HG02571 (cell line): ENCODE measurements at regions not wholly inside any gene's neighbourhood (a gene's known extent, or its start where the extent isn't known, plus 50 kb on each side); places are given as distances from the start of the nearest gene placed in this dataset.
"Not testable (repeated sequence)": the region's sequence is repeated elsewhere in the genome, so short reads cannot be mapped to it uniquely, and the experiment has no call there.

Experiments
- ATAC-seq: cut with Tn5 transposase; IDR thresholded peaks from one replicate; pipeline ENCODE4 v1.9.1; 2021; ENCODE audit warnings: mild to moderate bottlenecking, moderate library complexity; ENCODE audit not compliant: unreplicated experiment

DNA sequence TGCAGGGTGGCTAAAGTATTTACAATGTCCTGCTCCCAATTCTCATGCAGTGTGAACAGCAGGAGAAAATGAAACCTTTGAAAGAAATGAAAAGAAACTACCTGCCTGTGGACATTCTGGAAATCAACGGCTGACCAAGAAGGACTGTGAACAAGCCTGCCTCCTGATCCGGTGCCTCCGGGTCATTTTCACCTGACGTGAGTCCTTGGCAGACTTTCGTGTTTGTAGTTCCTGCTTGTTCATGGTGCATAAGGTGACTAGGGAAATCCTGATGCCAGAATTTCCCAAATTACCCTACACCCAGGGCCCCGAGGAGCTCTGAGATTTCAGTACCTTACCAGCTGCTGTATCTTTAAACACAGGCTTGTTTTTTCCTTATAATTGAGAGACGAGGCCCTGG lies 317.5 kb downstream of the TLE1 start:
- no peak for ATAC-seq

DNA sequence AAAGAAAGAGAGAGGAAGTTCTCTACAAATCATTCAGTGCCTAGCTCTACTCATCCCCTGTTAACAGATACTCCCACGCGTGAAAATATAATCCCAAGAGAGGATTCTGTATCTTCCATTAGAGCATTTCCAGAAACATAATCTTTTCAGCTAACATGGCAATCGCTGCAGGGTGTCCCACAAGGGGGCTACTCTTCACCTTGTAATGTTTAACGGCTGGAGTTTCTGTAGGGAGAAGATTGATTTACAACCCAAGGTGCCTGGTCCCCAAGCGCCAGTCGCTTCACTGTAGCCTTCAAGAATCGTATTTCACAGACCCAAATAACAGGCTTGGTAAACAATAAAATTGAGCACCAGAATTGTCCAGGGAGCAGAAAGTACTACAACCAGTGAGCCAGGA lies 318.7 kb downstream of the TLE1 start:
- ATAC-seq, result no peak

DNA sequence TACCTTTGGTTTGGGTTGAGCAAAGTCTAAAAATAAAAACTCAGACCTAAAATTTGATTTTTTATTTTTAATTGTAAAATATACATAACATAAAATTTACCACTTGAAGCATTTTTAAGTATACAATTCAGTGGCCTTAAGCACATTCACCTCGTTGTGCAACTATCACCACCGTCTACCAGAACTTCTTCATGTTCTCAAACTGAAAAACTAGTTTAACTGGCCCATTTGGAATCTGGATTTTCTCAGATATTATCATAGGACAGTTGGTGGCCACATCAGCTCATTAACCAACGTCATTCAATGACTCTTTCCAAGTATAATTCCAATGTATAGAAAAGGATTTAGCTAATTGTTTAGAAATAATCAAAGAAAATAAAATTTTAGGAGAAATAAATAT lies 319.3 kb downstream of the TLE1 start:
- ATAC-seq, result no peak

DNA sequence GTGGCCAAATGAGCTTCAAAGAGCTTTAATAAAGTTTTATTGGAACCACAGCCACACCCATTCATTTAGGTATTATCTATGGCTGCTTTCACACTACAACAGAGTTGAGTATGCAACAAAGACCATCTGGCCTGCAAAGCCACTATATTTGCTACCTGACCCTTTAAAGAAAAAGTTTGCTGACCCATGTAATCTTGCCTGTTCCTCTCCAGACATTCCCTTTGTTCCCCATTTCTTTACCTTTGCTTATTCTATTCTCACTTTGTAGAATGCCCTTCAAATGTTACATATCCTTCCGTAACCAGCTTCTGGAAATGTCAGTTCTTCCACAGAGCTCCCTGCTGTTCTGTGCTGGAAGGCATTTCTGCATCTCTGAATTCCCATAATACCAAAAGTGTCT lies 320.2 kb downstream of the TLE1 start:
- no peak for ATAC-seq

DNA sequence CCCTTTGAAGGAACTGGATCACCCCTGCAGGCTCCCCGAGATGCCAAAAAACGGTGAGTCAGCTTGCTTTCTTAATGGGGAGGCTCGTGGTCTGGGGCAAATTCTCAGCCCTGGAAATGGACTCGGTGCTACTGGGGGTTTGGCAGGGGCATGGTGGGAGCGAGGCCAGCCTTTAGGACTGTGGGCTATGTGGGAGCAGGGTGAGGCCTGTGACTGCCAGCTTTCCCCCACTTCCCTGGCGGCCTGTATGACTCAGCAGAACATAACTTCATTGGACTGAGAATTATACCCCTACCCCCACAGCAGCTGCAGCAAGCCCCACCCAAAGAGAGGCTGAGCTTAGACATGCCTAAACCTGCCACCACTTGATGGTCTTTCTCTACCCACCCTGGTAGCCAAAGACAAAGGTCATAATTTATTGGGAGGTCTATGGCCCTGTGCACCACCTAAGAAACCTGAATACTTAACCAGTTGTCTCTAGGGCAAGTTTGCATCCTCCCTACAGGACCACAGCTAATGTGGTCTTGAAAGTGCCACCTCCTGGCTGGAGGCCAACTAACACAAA lies 325.3 kb downstream of the TLE1 start:
- ATAC-seq, result no peak

DNA sequence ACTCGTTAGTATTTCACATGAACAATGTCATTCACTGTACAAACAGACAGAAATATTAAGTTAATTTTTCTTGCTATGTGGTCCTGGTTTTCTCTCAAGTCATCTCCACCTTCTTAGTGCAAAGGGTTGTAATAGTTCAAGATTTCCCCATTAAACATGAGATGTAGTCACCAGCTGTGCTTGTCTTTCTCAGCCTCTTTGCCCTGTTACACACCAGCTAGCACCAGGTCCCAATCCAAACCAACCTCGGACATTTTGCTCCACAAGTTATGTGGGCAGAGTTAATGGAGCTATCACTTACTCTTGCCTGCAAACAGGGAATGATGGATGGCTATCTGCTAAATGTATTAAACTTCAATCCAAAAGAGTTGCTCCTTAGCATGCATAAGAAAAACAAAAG lies 328.1 kb downstream of the TLE1 start:
- no peak for ATAC-seq

DNA sequence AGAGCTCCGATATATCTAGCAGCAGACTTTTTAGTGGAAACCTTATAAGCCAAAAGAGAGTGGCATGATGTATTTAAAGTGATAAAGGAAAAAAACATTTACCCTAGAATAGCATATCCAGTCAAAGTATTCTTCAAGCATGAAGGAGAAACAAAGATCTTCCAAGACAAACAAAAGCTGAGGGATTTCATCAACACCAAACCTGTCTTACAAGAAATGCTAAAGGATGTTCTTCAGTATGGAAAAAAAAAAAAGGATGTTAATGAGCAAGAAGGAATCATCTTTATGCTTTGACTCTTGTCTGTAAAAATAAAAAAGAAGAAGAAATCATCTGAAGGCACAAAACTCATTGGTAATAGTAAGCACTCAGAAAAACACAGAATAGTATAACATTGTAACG lies 338.2 kb downstream of the TLE1 start:
- no peak for ATAC-seq

DNA sequence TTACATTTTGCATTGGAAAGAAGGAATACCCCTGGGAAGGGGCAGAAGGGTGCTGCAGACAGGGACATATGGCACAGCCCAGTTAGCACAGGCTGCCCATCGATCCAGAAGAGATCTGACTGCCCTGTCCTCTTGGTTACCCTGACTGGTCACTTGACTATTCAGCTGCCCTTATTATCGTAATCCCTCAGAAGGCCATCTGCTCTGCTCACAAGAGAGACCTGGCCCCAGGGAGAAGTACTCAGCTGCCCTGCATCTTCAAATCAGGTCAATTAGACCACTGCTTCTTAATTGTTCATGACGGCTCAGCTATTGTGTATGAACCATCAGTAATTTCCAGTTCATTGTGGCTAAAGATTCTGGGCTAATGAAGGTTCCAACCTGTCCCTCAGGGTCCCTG lies 345.0 kb downstream of the TLE1 start:
- ATAC-seq, result no peak

DNA sequence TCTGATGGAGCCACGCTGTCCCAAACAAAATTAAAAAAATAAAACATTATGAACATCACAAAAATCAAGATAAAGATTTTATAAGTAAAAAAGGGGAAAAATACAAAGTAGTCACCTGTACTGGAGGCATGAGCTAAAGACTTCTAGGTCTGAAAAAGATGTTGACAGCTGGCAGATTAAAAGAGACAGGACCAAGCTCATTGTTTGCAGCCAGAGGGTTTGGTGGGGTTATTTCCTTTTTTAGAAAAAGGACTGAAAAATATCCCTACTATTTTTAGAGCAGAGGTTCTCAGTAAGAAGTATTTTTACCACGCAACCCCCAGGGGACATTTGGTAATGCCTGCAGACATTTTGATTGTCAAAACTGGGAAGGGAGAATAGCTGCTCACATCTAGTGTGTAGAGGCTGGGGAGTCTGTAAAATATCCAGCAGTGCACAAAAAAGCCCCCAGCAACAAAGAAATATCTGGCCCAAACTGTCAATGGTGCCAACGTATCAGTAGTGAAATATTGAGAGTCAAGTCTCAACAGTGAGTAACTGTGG lies 353.4 kb downstream of the TLE1 start:
- ATAC-seq, result no peak

DNA sequence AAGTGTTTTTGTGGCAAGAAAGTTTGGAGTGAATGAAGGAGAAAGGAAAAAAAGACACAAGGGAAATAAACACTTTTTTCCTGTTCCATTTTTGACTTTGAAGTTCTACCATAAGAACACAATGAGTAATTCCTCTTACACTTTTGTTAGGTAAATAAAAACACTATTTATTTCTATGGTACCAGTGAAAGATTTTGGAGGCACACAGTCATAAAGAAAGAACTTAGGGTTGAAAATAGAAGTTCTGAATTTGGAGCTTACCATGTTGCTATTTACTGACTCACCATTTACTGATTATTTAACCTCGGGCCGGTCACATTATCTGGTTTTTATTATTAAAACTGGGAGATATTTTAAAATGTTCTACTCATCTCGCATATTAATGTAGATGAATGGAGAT lies 367.8 kb downstream of the TLE1 start:
- ATAC-seq, result no peak

DNA sequence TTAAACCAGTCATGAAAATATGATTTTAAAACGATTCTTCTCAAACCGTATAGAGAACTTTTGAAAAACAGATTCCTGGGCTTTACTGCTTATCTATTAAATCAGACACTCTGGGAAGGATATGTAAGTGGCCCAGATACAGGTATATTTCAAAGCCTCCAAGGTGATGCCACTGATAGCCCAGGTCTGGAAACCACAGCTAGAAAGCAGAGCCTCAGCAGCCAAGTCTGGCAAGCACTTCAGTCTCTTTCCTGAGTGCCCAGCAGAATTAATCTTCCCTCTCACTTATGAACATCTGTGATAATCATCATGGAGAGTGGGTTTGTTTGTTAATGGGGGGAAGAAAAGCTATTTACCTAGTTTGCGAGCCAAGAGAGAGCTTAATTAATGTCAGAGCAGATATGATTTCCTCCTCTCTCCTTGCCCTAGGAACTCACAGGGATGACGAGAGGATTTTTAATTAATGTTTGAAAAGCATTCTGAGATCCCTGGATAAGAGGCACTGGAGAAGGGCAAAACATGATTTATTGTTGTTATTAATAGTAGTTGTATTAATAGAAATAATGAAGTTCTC lies 368.4 kb downstream of the TLE1 start:
- no peak for ATAC-seq

DNA sequence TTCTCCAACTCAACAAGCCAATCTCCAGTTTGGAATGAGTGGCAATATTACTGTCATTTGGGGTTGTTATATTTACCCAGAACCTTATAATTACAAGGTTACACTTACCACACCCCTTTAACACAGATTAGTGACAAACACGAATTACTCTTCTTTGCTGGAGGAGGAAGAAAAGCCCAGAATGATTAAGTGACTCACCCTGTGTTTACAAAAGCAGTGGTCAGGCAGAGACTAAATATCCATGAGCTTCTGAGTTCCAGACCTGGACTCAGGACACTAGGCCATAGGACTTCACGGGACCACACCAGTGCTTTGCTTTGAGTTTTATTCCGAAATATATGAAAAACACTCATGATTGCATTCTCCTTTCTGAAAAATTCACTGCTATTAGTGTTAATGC lies 370.8 kb downstream of the TLE1 start:
- ATAC-seq, result no peak

DNA sequence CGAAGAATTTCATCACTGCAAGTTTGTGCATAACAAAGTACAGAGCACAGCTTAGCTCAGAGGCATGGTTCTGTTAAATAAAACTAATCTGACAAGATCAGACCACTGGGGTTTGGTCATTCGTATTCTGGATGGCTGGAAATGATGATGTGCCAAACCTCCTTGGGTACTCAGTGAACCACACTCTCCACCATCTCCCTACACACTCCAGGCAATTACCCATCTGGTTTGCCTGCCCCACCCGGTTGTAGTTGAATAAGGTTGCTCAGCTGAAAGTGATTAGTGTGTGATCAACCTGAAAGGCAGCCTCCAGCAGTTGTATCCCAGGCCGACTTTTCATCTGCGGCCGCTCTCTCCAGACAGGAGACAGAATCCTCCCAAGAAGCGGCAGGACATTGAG lies 371.4 kb downstream of the TLE1 start:
- ATAC-seq, result no peak

DNA sequence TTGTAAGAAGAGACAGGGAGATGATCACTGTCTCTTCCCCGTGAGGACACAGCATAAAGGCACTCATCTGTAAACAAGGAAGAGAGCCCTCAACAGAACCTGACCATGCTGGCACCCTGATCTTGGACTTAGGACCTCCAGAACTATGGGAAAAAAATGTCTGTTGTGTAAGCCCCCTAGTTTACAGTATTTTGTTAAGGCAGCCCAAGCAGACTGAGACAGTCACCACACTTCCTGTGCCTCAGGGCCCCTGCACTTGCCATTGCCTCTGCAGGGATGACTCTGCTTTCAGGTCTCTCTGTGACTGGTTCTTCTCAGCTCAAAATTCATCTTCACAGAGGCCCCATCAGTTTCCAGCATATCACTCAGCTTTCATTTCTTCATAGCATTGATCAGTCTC lies 372.1 kb downstream of the TLE1 start:
- ATAC-seq, result no peak

DNA sequence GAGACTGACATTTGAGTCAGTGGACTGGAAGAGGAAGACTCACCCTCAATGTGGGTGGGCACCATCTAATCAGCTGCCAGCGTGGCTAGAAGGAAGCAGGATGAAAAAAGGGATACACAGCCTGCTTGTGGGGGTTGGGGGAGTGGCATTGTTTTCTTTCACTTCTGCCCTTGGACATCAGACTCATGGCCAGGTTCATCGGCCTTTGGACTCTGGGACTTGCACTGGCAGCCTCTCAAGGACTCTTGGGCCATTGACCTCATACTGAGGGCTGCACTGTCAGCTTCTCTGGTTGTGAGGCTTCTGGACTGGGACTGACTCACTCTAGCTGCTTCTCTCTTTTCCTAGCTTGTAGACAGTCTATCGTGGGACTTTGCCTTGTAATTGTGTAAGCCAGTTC lies 374.9 kb downstream of the TLE1 start:
- ATAC-seq, result no peak

DNA sequence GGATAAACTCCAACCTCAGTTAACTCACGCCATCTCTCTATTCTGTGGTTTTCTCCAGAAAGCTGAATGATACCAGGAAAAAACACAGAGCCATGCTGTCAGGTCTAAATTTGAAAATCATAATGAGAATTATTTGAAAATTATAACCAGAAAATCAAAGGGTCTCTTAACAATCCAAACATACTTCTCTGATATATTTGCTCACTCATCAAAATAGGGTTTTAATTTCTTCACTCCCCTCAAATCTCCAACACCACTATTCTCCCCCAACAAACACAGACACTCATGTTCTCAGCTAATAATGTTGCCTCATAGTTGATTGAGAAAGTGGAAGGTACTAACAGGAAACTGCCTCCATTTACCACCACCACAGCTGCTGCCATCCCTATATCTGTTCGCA lies 375.5 kb downstream of the TLE1 start:
- ATAC-seq, result no peak

DNA sequence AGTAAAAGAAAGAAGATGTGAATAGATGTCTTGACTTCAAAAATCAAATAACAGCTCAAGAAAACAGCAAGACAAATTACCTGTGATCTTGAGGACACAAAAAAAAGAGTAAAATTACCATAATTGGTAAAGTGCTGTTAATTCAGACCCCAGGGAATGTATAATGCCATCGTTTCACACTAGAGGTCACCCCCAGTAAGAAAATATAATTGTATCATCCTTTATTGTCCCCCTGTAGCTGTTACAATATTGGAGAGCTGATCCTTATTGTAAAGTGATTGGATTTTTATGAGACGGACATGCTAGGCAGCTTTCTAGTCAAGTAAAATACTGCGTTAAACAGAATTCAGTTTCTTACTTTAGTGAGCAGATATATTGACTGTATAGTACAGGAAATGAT lies 377.0 kb downstream of the TLE1 start:
- no peak for ATAC-seq

DNA sequence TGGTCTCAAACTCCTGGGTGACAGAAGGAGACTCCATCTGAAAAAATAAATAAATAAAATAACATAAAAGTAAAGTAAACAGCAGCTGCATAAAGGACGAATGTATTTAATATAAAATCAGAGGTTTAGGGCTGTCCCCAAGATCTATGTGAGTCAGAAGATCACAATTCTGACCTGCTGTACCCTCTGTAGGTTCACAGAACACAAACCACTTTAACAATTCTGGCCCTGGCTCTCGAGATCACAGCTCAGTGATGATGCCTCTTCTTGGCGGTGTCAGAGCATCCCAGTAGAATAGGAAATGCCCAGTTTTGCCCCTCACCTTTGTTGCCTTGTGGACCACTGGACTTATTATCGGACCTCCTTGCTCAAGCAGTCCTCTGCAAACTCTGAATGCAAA lies 380.9 kb downstream of the TLE1 start:
- no peak for ATAC-seq

DNA sequence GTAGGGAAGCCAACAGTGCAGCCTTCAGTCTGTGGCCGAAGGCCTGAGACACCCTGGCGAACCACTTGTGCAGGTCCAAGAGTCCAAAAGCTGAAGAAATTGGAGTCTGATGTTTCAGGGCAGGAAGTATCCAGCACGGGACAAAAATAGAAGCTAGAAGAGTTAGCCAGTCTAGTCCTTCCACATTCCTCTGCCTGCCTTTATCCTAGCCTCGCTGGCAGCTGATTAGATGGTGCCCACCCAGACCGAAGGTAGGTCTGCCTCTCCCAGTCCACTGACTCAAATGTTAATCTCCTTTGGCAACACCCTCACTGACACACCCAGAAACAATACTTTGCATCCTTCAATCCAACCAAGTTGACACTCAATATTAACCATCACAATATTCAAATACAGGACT lies 381.6 kb downstream of the TLE1 start:
- not testable (repeated sequence) for ATAC-seq

DNA sequence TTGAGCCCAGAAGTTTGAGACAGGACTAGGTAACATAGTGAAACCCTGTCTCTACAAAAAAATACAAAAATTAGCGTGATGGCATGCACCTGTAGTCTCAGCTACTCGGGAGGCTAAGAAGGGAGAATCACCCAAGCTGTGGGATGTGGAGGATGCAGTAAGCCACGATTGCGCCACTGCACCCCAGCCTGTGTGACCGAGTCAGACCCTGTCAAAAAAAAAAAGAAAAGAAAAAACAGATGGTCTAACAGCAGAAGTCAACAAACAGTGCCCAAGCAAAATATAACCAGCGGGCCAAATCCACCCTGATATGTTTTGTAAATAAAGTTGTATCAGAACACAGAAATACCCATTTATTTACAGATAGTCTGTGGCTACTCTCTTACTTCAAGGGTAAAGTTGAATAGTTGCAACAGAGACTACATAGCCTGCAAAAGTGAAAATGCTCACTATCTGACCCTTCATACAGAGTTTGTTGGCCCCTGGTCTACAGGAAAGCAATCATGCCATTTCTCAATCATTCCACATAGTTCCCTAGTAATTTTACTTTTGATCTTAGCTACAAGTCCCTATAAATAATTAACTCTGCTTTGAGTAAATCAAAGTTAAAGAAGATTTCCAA lies 383.7 kb downstream of the TLE1 start:
- ATAC-seq, result no peak

DNA sequence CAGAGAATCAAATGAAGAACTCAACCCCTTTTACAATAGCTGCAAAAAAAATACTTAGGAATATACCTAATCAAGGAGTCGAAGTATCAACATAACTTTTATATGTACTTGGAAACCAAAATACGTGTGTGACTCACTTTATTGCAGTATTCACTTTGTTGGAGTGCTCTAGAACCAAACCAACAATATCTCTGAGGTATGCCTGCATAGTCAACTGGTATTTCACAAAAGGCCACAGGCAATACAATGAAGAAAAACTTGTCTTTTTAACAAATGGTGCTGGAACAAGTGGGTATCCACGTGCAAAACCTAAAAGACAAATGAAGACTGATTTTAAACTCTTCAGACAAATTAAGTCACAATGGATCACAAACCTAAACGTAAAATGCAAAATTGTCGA lies 385.7 kb downstream of the TLE1 start:
- no peak for ATAC-seq

DNA sequence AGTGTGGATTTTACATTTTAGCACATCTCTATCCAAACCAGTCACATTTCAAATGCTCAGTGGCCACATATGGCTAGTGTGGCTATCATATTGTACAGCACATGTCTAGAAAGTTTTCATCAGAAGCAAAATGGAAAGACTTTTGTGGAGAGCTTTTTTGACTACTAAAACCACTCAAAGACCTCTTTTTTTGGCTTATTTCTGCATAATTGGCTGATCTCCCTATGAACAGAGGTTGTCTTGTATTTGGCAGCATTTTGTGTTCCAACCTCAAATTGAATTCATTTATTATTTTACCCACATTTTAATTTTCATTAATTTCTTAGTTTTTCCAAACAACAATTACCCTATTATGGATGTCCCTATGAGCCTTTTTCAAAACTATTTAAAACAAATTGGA lies 395.7 kb downstream of the TLE1 start:
- ATAC-seq, result no peak
